Transverse colon (tissue), 4 donors: ENCODE measurements at regions not wholly inside any gene's neighbourhood (a gene's known extent, or its start where the extent isn't known, plus 50 kb on each side); places are given as distances from the start of the nearest gene placed in this dataset.

Experiments
- DNase-seq: peaks from one replicate; pipeline ENCODE4 v3.0.0-alpha.2; 2019
- H3K27ac ChIP-seq, 4 donors: fragments of 200-600 bp; sonication (generic); 2 replicates each; pipeline ENCODE4 v1.5.1; 2016 to 2018; ENCODE audit warnings: inconsistent platforms in 4 of 4
- H3K27me3 ChIP-seq: fragments of 200-600 bp; sonication (generic); 2 replicates; pipeline ENCODE4 v1.5.1; 2017; ENCODE audit warnings: inconsistent platforms
- H3K36me3 ChIP-seq, 4 donors: fragments of 200-600 bp; sonication (generic); 2 replicates each; pipeline ENCODE4 v1.5.1; 2017 to 2019; ENCODE audit warnings: inconsistent platforms in 4 of 4
- H3K4me1 ChIP-seq, 4 donors: fragments of 200-600 bp; sonication (generic); 2 replicates each; pipeline ENCODE4 v1.5.1; 2017 to 2020; ENCODE audit warnings: inconsistent platforms in 4 of 4
- H3K4me3 ChIP-seq, 4 donors: fragments of 200-600 bp; sonication (generic); 1 replicate in 1 of 4; 2 replicates in 3 of 4; pipeline versions ENCODE4 v1.5.1 to v1.6.1; 2017 to 2019; ENCODE audit warnings: inconsistent platforms in 4 of 4
- H3K9me3 ChIP-seq, 2 donors: fragments of 200-600 bp; sonication (generic); 2 replicates each; pipeline ENCODE4 v1.5.1; 2017 to 2019; ENCODE audit warnings: inconsistent platforms in 2 of 2
- CTCF ChIP-seq, 5 experiments: fragments of 200-600 bp in 3 of 5; fragments of 450-650 bp in 2 of 5; sonication (generic) in 3 of 5; IDR thresholded peaks; 1 replicate in 2 of 5; 2 replicates in 3 of 5; pipeline ENCODE4 v1.5.1; 2016 to 2017; ENCODE audit warnings: antibody characterized with exemption in 5 of 5, inconsistent platforms in 3 of 5, mild to moderate bottlenecking in 2 of 5, moderate library complexity in 1 of 5
- EP300 ChIP-seq: sonication (generic); formaldehyde crosslinking; IDR thresholded peaks from one replicate; pipeline ENCODE4 v1.6.1; 2017; ENCODE audit warnings: antibody characterized with exemption, low read depth
- POLR2A ChIP-seq: fragments of 450-650 bp; IDR thresholded peaks from one replicate; pipeline ENCODE4 v1.6.1; 2016; ENCODE audit warnings: antibody characterized with exemption, mild to moderate bottlenecking, moderate library complexity
- POLR2AphosphoS5 ChIP-seq, 3 donors: sonication (generic); formaldehyde crosslinking; IDR thresholded peaks; one replicate each; pipeline ENCODE4 v1.6.1; 2016; ENCODE audit warnings: antibody characterized with exemption in 3 of 3
- WGBS, 2 donors: methylation state at CpG; one replicate each; pipeline ENCODE4 v1.1.5; 2018; ENCODE audit warnings: low coverage in 1 of 2; 5-methylcytosine and 5-hydroxymethylcytosine counted together
- in situ Hi-C, 4 donors: fragments of 200-750 bp; cut with MboI; loops; one replicate each; pipeline versions ENCODE4 v1.15.0 to v1.15.1; 2017; ENCODE audit warnings: low sequenced_read_pairs in 3 of 4, low pct_ligation_motif_present in 1 of 4, low pct_unique_long_range_greater_than_20kb in 1 of 4
- intact Hi-C: fragments of 100-400 bp; cut with DNase I; formaldehyde crosslinking; loops from one replicate; pipeline ENCODE4 v1.15.1; 2023; ENCODE audit warnings: low total_unique reads

- in situ Hi-C loops (no loop called here), intact Hi-C loops (no loop called here)
- no peak overlapping the region for H3K4me3 ChIP-seq
- no peaks in the 10 kb centered on the region for H3K36me3 ChIP-seq
- no peak overlapping the region for H3K27ac ChIP-seq
- H3K9me3 ChIP-seq, result no peaks in the 10 kb centered on the region
- H3K27me3 ChIP-seq, result no peaks in the 10 kb centered on the region
- no peak for TF ChIP-seq POLR2A
- no peak for TF ChIP-seq EP300
- no peak for TF ChIP-seq CTCF (IDR thresholded peaks at IDR 0.05)
- no peak for TF ChIP-seq POLR2AphosphoS5 (IDR thresholded peaks at IDR 0.05)
- WGBS, 2 donors, result 38 to 69% methylated on average over 1 to 2 of the region's 2 CpGs
- DNase-seq, result no peak
- no peaks in the 10 kb centered on the region for H3K4me1 ChIP-seq
Measured at GRCh38 chr11:23519194-23519593, 658.9 kb upstream of the CCDC179 start.

- no peak for DNase-seq
- Histone ChIP-seq H3K9me3 (no peaks in the 10 kb centered on the region), H3K4me3 (no peak overlapping the region), H3K27ac (no peak overlapping the region), H3K4me1 (no peaks in the 10 kb centered on the region), H3K36me3 (no peaks in the 10 kb centered on the region), H3K27me3 (no peaks in the 10 kb centered on the region)
- WGBS, 2 donors, result 63 to 89% methylated on average over 2 to 11 of the region's 11 CpGs
- in situ Hi-C loops (no loop called here), intact Hi-C loops (no loop called here)
- TF ChIP-seq POLR2A (no peak), POLR2AphosphoS5 (IDR thresholded peaks at IDR 0.05) (no peak), EP300 (no peak), CTCF (IDR thresholded peaks at IDR 0.05) (no peak)
Measured at GRCh38 chr11:23520226-23520960, 660.1 kb upstream of the CCDC179 start.

- Histone ChIP-seq H3K36me3 (no peaks in the 10 kb centered on the region), H3K27me3 (no peaks in the 10 kb centered on the region), H3K4me3 (no peak overlapping the region), H3K4me1 (peaks cover 0 to 10% (median 2%) of the 10 kb centered on the region in 4 donors), H3K9me3 (no peaks in the 10 kb centered on the region), H3K27ac (no peak overlapping the region)
- 78 to 90% methylated on average over 4 of the region's 4 CpGs for WGBS, 2 donors
- DNase-seq, result no peak
- TF ChIP-seq CTCF (IDR thresholded peaks at IDR 0.05), result no peak
- no peak for TF ChIP-seq POLR2AphosphoS5 (IDR thresholded peaks at IDR 0.05)
- no peak for TF ChIP-seq POLR2A
- no peak for TF ChIP-seq EP300
- intact Hi-C loops, result no loop called here
- in situ Hi-C loops, result loop anchor here in 1 of 4 donors (25.0 kb wide), 1 partner anchor 850 kb away; no protein-coding TSS in a partner anchor
Measured at GRCh38 chr11:23536907-23537306, 676.6 kb upstream of the CCDC179 start.

GRCh38 chr11:23539556-23539955, 679.3 kb upstream of the CCDC179 start:
- H3K27me3 ChIP-seq, result no peaks in the 10 kb centered on the region
- TF ChIP-seq CTCF (IDR thresholded peaks at IDR 0.05), result no peak
- no peak for TF ChIP-seq POLR2A
- no peak for TF ChIP-seq POLR2AphosphoS5 (IDR thresholded peaks at IDR 0.05)
- TF ChIP-seq EP300, result no peak
- H3K4me1 ChIP-seq, result peaks cover 0 to 10% (median 2%) of the 10 kb centered on the region in 4 donors
- in situ Hi-C loops (loop anchor here in 1 of 4 donors (25.0 kb wide), 1 partner anchor 848 kb away; no protein-coding TSS in a partner anchor), intact Hi-C loops (no loop called here)
- H3K27ac ChIP-seq, result no peak overlapping the region
- no peaks in the 10 kb centered on the region for H3K36me3 ChIP-seq
- H3K4me3 ChIP-seq, result no peak overlapping the region
- WGBS, 2 donors, result 83 to 94% methylated on average over 4 to 5 of the region's 5 CpGs
- DNase-seq, result no peak
- no peaks in the 10 kb centered on the region for H3K9me3 ChIP-seq
